ENCODE measurements at regions not wholly inside any gene's neighbourhood (a gene's known extent, or its start where the extent isn't known, plus 50 kb on each side); places are given as distances from the start of the nearest gene placed in this dataset.

- no peaks in the 10 kb centered on the region for H3K27me3 ChIP-seq
- peak overlapping the region; percentile 60 for H3K4me2 ChIP-seq
- H3K4me3 ChIP-seq = no peak overlapping the region
- peaks cover 26% of the 10 kb centered on the region for H3K4me1 ChIP-seq
- no peaks in the 10 kb centered on the region for H3K9me3 ChIP-seq
- H4K20me1 ChIP-seq = no peaks in the 10 kb centered on the region
- H3K36me3 ChIP-seq = no peaks in the 10 kb centered on the region
- no peak overlapping the region for H3K9ac ChIP-seq
- TF ChIP-seq Cebpa-rat (IDR thresholded peaks at IDR 0.05) = no peak
- no peak overlapping the region for H3K27ac ChIP-seq
Measured at GRCh38 chr10:3681642-3682554, 103.1 kb downstream of the KLF6 start.

DNA sequence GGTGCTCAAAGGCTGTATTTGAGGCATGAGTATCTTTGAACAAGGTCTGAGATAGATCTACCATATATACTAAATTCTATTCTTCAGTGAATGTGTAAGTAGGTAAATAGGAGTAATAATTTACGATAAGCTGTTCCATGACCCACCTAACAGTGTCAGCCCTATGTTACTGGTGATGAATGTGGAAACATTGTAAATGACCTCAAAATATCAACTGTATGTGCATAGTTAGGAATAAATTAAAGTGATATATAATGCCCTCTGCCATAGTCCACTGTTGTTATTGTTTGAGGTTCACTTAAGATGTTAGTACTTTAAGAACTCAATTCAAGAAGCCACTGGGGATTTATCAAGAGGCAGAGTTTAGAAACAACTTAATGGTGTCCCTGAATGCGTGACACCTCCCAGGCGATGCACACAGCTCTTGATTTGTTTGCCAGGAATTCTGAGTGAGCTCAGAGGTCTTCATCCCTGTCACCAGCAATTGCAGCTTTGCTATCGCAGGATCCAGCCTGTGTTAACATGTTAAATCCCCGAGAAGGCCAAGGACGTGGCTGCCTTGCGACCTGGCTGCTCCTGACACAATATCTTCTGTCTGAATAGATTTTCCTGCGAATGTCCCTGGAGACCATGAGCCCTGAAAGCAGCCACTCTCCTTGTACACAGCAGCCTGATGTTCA lies 104.9 kb downstream of the KLF6 start:
- TF ChIP-seq Cebpa-rat (IDR thresholded peaks at IDR 0.05) = no peak
- peaks cover 26% of the 10 kb centered on the region for H3K4me1 ChIP-seq
- H3K36me3 ChIP-seq = no peaks in the 10 kb centered on the region
- no peaks in the 10 kb centered on the region for H3K9me3 ChIP-seq
- H3K4me2 ChIP-seq = peak overlapping the region; percentile 46
- no peak overlapping the region for H3K27ac ChIP-seq
- H4K20me1 ChIP-seq = no peaks in the 10 kb centered on the region
- no peaks in the 10 kb centered on the region for H3K27me3 ChIP-seq
- H3K4me3 ChIP-seq = no peak overlapping the region
- no peak overlapping the region for H3K9ac ChIP-seq

- Histone ChIP-seq H3K4me2 (no peak overlapping the region), H3K27ac (no peak overlapping the region), H3K9ac (no peak overlapping the region), H4K20me1 (no peaks in the 10 kb centered on the region), H3K27me3 (no peaks in the 10 kb centered on the region), H3K4me1 (peaks cover 26% of the 10 kb centered on the region), H3K36me3 (no peaks in the 10 kb centered on the region), H3K9me3 (no peaks in the 10 kb centered on the region), H3K4me3 (no peak overlapping the region)
- TF ChIP-seq Cebpa-rat (IDR thresholded peaks at IDR 0.05) = no peak
Measured at GRCh38 chr10:3678629-3679227, 106.3 kb downstream of the KLF6 start.

GRCh38 chr10:3676564-3676963 lies 108.4 kb downstream of the KLF6 start:
- Histone ChIP-seq H3K36me3 (no peaks in the 10 kb centered on the region), H3K4me3 (no peak overlapping the region), H3K4me1 (peaks cover 16% of the 10 kb centered on the region), H3K27ac (no peak overlapping the region), H3K27me3 (no peaks in the 10 kb centered on the region), H4K20me1 (no peaks in the 10 kb centered on the region), H3K4me2 (no peak overlapping the region), H3K9ac (no peak overlapping the region), H3K9me3 (no peaks in the 10 kb centered on the region)
- no peak for TF ChIP-seq Cebpa-rat (IDR thresholded peaks at IDR 0.05)

DNA sequence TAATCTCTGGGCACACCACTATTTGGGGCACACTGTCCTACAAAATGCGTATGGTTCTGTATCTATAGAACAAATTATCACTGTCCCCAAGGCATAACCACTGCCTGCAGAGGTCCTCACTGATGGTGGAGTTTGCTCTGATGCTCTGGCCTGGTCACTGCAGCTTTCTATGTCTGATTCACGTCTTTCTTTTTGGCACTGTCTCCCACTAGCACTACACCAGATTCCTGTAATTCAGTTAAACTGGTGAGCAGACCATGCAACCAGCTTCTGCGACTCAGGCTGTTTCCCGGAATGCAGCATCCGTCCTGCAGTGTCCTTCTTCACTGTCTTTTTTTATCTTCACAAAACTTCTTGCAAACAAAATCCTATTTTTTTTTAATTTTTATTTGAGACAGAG lies 112.8 kb downstream of the KLF6 start:
- no peak overlapping the region for H3K4me2 ChIP-seq
- peaks cover 27% of the 10 kb centered on the region for H3K4me1 ChIP-seq
- H3K4me3 ChIP-seq = no peak overlapping the region
- no peaks in the 10 kb centered on the region for H3K36me3 ChIP-seq
- H4K20me1 ChIP-seq = no peaks in the 10 kb centered on the region
- H3K27me3 ChIP-seq = no peaks in the 10 kb centered on the region
- no peak for TF ChIP-seq Cebpa-rat (IDR thresholded peaks at IDR 0.05)
- H3K9me3 ChIP-seq = no peaks in the 10 kb centered on the region
- H3K9ac ChIP-seq = no peak overlapping the region
- H3K27ac ChIP-seq = no peak overlapping the region

DNA sequence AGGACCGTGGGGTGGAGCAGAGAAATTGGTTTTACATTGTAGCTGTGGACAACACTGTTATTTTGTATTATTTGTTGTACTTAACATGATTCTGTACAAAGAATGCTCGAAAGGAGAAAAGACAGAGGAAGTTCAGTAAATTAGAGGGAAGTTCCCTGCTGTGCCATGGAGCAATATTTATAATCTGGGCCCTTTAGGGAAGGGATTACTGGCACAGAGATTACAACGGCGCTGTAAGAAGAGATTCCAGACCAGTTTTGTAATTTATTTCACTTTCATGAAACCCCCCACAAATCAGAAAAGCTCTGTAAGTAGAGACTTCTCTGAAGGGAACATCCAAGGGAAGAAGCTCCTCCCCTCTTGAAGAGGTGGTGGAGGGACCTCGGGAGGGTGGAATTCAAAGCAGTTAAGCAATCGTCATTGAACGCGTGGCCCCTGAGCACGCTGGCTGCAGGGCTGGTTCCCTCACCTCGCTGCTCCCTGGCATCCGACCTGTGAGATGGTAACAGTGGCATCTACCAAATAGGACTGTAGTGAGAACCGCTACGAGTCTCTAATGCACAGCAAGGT lies 113.5 kb downstream of the KLF6 start:
- no peaks in the 10 kb centered on the region for H4K20me1 ChIP-seq
- no peaks in the 10 kb centered on the region for H3K27me3 ChIP-seq
- no peak overlapping the region for H3K4me3 ChIP-seq
- TF ChIP-seq Cebpa-rat (IDR thresholded peaks at IDR 0.05) = no peak
- no peak overlapping the region for H3K4me2 ChIP-seq
- peaks cover 35% of the 10 kb centered on the region for H3K4me1 ChIP-seq
- no peaks in the 10 kb centered on the region for H3K9me3 ChIP-seq
- no peak overlapping the region for H3K27ac ChIP-seq
- no peak overlapping the region for H3K9ac ChIP-seq
- H3K36me3 ChIP-seq = no peaks in the 10 kb centered on the region

DNA sequence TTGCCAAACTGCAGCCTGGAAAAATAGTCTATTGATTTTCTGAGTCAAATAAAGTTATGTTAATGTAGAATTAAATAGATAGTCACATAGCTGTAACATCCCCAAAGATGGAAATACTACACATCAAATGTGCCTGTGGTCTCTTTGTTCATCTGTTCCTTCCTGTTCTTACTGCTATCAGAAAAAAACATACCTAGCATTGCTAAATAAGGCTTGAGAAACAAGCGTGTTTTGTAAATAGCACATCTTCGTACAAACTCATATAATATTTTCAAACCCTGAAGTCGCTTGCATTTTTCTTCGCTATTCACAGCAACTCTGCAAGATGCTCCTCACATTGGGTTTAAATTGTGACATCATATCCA lies 116.1 kb downstream of the KLF6 start:
- H3K4me1 ChIP-seq = peaks cover 44% of the 10 kb centered on the region
- no peak overlapping the region; the same call in 1 of the 2 replicates for H3K9ac ChIP-seq
- H3K4me2 ChIP-seq = peak overlapping the region; percentile 77
- no peak for TF ChIP-seq Cebpa-rat (IDR thresholded peaks at IDR 0.05)
- H3K4me3 ChIP-seq = no peak overlapping the region
- H3K27me3 ChIP-seq = no peaks in the 10 kb centered on the region
- no peaks in the 10 kb centered on the region for H4K20me1 ChIP-seq
- H3K36me3 ChIP-seq = no peaks in the 10 kb centered on the region
- H3K27ac ChIP-seq = 0 out of 2 replicates have a peak overlapping the region, but pooled peaks have one; percentile 52
- H3K9me3 ChIP-seq = no peaks in the 10 kb centered on the region

DNA sequence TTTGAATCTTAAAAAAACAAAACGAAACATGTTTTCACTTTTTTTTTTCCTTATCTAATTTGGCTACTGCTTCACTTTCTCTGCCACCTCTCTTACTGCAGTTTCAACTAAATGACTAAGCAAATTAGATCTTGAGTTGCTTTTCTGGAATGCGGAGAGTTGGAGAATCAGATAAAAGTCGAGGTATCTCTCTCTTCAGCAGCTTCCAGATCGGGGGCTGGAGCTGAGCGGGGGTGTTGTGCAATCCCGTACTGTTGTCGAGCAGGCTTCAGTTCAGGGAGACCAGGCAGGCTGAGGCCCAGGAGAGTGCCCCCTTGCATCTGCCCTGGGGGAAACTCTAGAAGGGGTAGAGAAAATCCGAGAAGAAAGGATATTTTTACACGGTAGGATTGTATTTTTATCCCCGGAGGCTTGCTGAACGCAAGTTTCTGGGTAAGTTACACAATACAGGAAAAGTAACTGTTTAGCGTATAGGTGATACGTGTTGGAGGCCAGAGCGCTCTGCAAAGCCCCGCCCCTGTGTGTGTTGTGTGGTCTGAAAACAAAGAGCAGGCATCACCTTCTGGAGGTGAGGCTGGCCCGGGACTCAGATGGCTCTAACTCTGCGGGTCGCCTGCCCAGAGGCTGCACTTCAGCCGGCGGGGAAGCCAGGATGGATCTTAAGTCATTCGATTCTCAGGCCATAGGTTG lies 116.6 kb downstream of the KLF6 start:
- Histone ChIP-seq H3K4me2 (peak overlapping the region; percentile 77), H3K4me3 (no peak overlapping the region)

More for the DNA sequence above, 116.6 kb downstream of the KLF6 start:
- Histone ChIP-seq H3K9me3 (no peaks in the 10 kb centered on the region), H3K36me3 (no peaks in the 10 kb centered on the region), H3K4me1 (peaks cover 44% of the 10 kb centered on the region), H3K27ac (peak overlapping the region; percentile 52), H3K9ac (no peak overlapping the region; the same call in 1 of the 2 replicates), H3K27me3 (no peaks in the 10 kb centered on the region), H4K20me1 (no peaks in the 10 kb centered on the region)
- peak; percentile 97 for TF ChIP-seq Cebpa-rat (IDR thresholded peaks at IDR 0.05)
